DOHH2 (cell line): ENCODE measurements at regions not wholly inside any gene's neighbourhood (a gene's known extent, or its start where the extent isn't known, plus 50 kb on each side); places are given as distances from the start of the nearest gene placed in this dataset.

Source experiments
- H3F3A ChIP-seq: fragments of 200-600 bp; sonication (generic), shearing (Covaris generic); 2 replicates; pipeline ENCODE4 v1.6.0; 2016; ENCODE audit warnings: antibody characterized with exemption, mild to moderate bottlenecking; ENCODE audit not compliant: control insufficient read depth, insufficient read depth
- H3K27ac ChIP-seq: fragments of 200-600 bp; sonication (generic); 2 replicates; pipeline ENCODE4 v1.5.1; 2014; ENCODE audit warnings: low read depth, mild to moderate bottlenecking, low read length, moderate library complexity
- H3K27me3 ChIP-seq: fragments of 200-600 bp; sonication (generic); 2 replicates; pipeline ENCODE4 v1.6.1; 2014; ENCODE audit warnings: mild to moderate bottlenecking, low read length, mixed read lengths; ENCODE audit not compliant: control insufficient read depth
- H3K36me3 ChIP-seq: fragments of 200-600 bp; sonication (generic); 2 replicates; pipeline ENCODE4 v1.6.1; 2014; ENCODE audit warnings: mild to moderate bottlenecking, low read length, moderate library complexity, mixed read lengths; ENCODE audit not compliant: control insufficient read depth
- H3K4me1 ChIP-seq: fragments of 200-600 bp; sonication (generic); 2 replicates; pipeline ENCODE4 v1.6.1; 2014; ENCODE audit warnings: mild to moderate bottlenecking, low read length, mixed read lengths; ENCODE audit not compliant: control insufficient read depth
- H3K4me2 ChIP-seq: fragments of 200-600 bp; sonication (generic); 2 replicates; pipeline ENCODE4 v1.6.0; 2014; ENCODE audit warnings: mild to moderate bottlenecking, low read length, moderate library complexity
- H3K4me3 ChIP-seq: fragments of 200-600 bp; sonication (generic); 2 replicates; pipeline ENCODE4 v1.5.1; 2014; ENCODE audit warnings: mild to moderate bottlenecking, low read length, mixed read lengths
- H3K79me2 ChIP-seq: fragments of 200-600 bp; sonication (generic); 2 replicates; pipeline ENCODE4 v1.6.1; 2014; ENCODE audit warnings: mild to moderate bottlenecking, low read length, mixed read lengths; ENCODE audit not compliant: control insufficient read depth
- H3K9me2 ChIP-seq: fragments of 200-600 bp; sonication (generic); replicated peaks from 2 replicates; pipeline ENCODE4 v1.6.1; 2014; ENCODE audit warnings: mild to moderate bottlenecking, low read length, mixed read lengths; ENCODE audit not compliant: control insufficient read depth
- H3K9me3 ChIP-seq: fragments of 200-600 bp; sonication (generic); 2 replicates; pipeline ENCODE4 v1.6.1; 2014; ENCODE audit warnings: antibody characterized with exemption, low read length, mixed read lengths; ENCODE audit not compliant: control insufficient read depth, insufficient read depth
- H4K20me1 ChIP-seq: fragments of 200-600 bp; sonication (generic); 2 replicates; pipeline ENCODE4 v1.6.0; 2014; ENCODE audit warnings: low read depth, mild to moderate bottlenecking, antibody characterized with exemption, low read length, moderate library complexity; ENCODE audit not compliant: control insufficient read depth, insufficient read depth
- CTCF ChIP-seq: fragments of 200-600 bp; sonication (generic); IDR thresholded peaks from one replicate; pipeline ENCODE4 v1.5.1; 2014; ENCODE audit warnings: antibody characterized with exemption, mild to moderate bottlenecking, low read depth, low read length; ENCODE audit not compliant: poor library complexity, severe bottlenecking
- EZH2phosphoT487 ChIP-seq: fragments of 200-600 bp; sonication (generic); IDR thresholded peaks from 2 replicates; pipeline ENCODE4 v1.6.1; 2017; ENCODE audit warnings: borderline replicate concordance, mild to moderate bottlenecking, antibody characterized with exemption, low read length, moderate library complexity, mixed read lengths

GRCh38 chr4:114034189-114034588 is 54.7 kb upstream of the ARSJ start:
- Histone ChIP-seq H3K79me2 (no peaks in the 10 kb centered on the region), H3F3A (no peaks in the 10 kb centered on the region), H3K27ac (no peak overlapping the region), H3K27me3 (0 out of 2 replicates have a peak, but pooled peaks cover 3% of the 10 kb centered on the region), H3K9me3 (no peaks in the 10 kb centered on the region), H3K9me2 (no peaks in the 10 kb centered on the region), H3K4me2 (no peak overlapping the region), H3K4me1 (no peaks in the 10 kb centered on the region), H3K36me3 (no peaks in the 10 kb centered on the region), H4K20me1 (no peaks in the 10 kb centered on the region), H3K4me3 (no peak overlapping the region)
- TF ChIP-seq CTCF (no peak), EZH2phosphoT487 (no peak)

- Histone ChIP-seq H3K36me3 (no peaks in the 10 kb centered on the region), H3K79me2 (no peaks in the 10 kb centered on the region), H3K4me2 (no peak overlapping the region), H3K4me1 (no peaks in the 10 kb centered on the region), H3K9me2 (no peaks in the 10 kb centered on the region), H3K9me3 (no peaks in the 10 kb centered on the region), H3K4me3 (no peak overlapping the region), H3F3A (no peaks in the 10 kb centered on the region), H3K27ac (no peak overlapping the region), H4K20me1 (no peaks in the 10 kb centered on the region), H3K27me3 (0 out of 2 replicates have a peak, but pooled peaks cover 3% of the 10 kb centered on the region)
- no peak for TF ChIP-seq EZH2phosphoT487
Observed at GRCh38 chr4:114036426-114036825, 57.0 kb upstream of the ARSJ start.

- Histone ChIP-seq H3K4me2 (no peak overlapping the region), H3K27ac (no peak overlapping the region), H3F3A (no peaks in the 10 kb centered on the region), H4K20me1 (no peaks in the 10 kb centered on the region), H3K9me2 (no peaks in the 10 kb centered on the region), H3K4me3 (no peak overlapping the region), H3K36me3 (no peaks in the 10 kb centered on the region), H3K27me3 (0 out of 2 replicates have a peak, but pooled peaks cover 3% of the 10 kb centered on the region), H3K4me1 (no peaks in the 10 kb centered on the region), H3K79me2 (no peaks in the 10 kb centered on the region), H3K9me3 (no peaks in the 10 kb centered on the region)
- no peak for TF ChIP-seq CTCF
- TF ChIP-seq EZH2phosphoT487: no peak
Observed at GRCh38 chr4:114036864-114037263, 57.4 kb upstream of the ARSJ start.

- Histone ChIP-seq H3F3A (no peaks in the 10 kb centered on the region), H3K27ac (no peak overlapping the region), H3K4me2 (no peak overlapping the region), H3K36me3 (no peaks in the 10 kb centered on the region), H3K27me3 (0 out of 2 replicates have a peak, but pooled peaks cover 3% of the 10 kb centered on the region), H3K4me3 (no peak overlapping the region), H3K9me3 (no peaks in the 10 kb centered on the region), H3K79me2 (no peaks in the 10 kb centered on the region), H3K4me1 (no peaks in the 10 kb centered on the region), H4K20me1 (no peaks in the 10 kb centered on the region), H3K9me2 (no peaks in the 10 kb centered on the region)
- no peak for TF ChIP-seq EZH2phosphoT487
- TF ChIP-seq CTCF: no peak
Observed at GRCh38 chr4:114037988-114038387, 58.5 kb upstream of the ARSJ start.
